AG09319 (cell line): ENCODE measurements at regions not wholly inside any gene's neighbourhood (a gene's known extent, or its start where the extent isn't known, plus 50 kb on each side); places are given as distances from the start of the nearest gene placed in this dataset.

ENCODE experiments used
- DNase-seq: peaks from one replicate; pipeline ENCODE4 v3.0.0-alpha.2; 2010; ENCODE audit warnings: low read depth; ENCODE audit errors: extremely low read depth
- CTCF ChIP-seq: IDR thresholded peaks from 2 replicates; pipeline ENCODE4 v1.5.1; 2011; ENCODE audit warnings: low read depth, mild to moderate bottlenecking, inconsistent platforms, low read length, moderate library complexity

DNA sequence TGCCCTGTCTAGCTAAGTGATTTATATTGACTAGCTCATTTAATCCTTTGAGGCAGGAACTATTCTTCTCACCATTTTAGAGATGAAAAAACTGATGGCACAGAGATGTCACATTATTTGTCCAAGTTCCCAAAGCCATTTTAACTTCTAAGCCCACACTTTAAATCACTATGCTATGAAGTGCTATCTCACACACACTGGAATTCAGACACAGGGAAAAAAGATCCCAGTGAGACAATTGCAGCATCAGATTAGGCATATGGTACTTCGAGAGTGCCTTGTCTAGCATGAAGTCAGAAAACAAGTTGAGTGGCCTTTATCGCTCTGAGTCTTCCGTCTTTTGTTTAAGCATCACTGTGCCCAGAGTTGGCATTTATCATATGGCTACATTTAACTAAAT lies 54.1 kb upstream of the PDE7B start:
- no peak for DNase-seq
- TF ChIP-seq CTCF = no peak

GRCh38 chr6:135798751-135799515 lies 52.6 kb upstream of the PDE7B start:
- no peak for TF ChIP-seq CTCF
- no peak for DNase-seq
